LNCAP (cell line): ENCODE measurements at regions not wholly inside any gene's neighbourhood (a gene's known extent, or its start where the extent isn't known, plus 50 kb on each side); places are given as distances from the start of the nearest gene placed in this dataset.

Experiments
- CTCF ChIP-seq: fragments of 450-650 bp; IDR thresholded peaks from 2 replicates; pipeline ENCODE4 v1.5.1; 2017; ENCODE audit warnings: mild to moderate bottlenecking

GRCh38 chr7:113783403-113783802 is 135.4 kb downstream of the PPP1R3A start:
- no peak for TF ChIP-seq CTCF

DNA sequence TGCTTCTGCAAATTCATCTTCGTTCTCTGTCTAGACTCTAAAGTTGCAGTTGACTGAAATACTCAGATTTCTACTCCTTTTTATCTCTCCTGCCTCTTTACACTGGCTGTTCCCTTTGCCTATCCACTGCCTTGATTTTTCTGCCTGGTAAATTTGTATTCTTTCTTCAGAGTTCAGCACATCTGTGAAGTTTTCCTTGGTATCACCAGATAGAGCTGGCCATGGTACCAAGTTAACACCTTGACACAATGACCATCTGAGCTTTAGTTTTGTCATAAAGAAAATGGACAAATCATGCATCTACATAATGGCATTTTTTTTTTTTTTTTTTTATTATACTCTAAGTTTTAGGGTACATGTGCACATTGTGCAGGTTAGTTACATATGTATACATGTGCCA is 143.0 kb downstream of the PPP1R3A start:
- TF ChIP-seq CTCF: no peak

DNA sequence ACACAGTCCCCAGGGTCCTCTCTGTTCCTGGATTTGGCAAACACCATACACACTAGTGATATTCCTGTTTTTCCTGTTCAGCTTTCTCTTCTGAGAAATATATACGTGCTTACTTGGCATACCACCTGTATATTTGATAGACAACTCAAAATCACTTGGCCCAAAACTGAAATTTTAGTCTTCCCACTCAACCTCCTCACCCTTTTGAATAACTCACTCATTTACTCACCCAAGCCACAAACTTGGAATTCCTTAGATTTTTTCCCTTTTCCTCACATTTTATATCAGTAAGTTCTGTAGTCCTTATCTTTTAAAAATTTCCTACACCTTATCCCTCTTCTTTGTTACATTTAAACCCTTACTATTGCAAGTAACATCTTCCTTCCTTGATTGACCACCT is 143.4 kb downstream of the PPP1R3A start:
- no peak for TF ChIP-seq CTCF

- peak; percentile 78 for TF ChIP-seq CTCF
Observed at GRCh38 chr7:113774182-113774807, 144.5 kb downstream of the PPP1R3A start.

- TF ChIP-seq CTCF: no peak
Observed at GRCh38 chr7:113770146-113770738, 148.6 kb downstream of the PPP1R3A start.

- TF ChIP-seq CTCF: no peak
Observed at GRCh38 chr7:113768387-113768786, 150.4 kb downstream of the PPP1R3A start.

DNA sequence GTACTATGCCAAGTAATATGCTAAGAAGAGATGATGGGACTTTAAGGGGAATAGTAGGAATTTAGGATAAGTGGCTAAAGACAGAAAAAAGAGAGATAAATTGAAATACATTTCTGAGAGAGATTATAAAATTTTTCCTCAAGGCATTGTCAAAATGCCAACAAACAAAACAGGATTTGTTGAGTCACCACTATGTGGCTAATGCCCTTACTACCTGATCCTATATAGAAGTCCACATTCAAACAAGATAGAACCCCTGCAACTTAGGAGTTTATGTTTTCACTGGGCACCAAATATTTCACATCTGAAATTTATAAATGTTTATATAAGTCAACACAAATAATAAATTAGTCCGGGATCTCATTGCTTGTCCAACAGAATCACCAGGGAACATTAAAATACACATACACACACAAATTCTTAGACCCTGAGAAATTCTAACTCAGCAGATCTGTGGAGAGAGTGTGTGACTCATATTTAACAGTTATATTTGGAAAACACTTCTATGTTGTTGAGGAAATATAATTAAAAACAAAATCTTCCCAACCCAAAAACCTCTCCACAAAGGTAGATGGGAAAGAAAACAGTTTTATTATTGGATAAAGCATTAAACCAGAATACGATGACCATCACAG is 154.3 kb downstream of the PPP1R3A start:
- TF ChIP-seq CTCF: no peak
